ENCODE measurements at regions not wholly inside any gene's neighbourhood (a gene's known extent, or its start where the extent isn't known, plus 50 kb on each side); places are given as distances from the start of the nearest gene placed in this dataset.
"Not testable (repeated sequence)": the region's sequence is repeated elsewhere in the genome, so short reads cannot be mapped to it uniquely, and the experiment has no call there.

DNA sequence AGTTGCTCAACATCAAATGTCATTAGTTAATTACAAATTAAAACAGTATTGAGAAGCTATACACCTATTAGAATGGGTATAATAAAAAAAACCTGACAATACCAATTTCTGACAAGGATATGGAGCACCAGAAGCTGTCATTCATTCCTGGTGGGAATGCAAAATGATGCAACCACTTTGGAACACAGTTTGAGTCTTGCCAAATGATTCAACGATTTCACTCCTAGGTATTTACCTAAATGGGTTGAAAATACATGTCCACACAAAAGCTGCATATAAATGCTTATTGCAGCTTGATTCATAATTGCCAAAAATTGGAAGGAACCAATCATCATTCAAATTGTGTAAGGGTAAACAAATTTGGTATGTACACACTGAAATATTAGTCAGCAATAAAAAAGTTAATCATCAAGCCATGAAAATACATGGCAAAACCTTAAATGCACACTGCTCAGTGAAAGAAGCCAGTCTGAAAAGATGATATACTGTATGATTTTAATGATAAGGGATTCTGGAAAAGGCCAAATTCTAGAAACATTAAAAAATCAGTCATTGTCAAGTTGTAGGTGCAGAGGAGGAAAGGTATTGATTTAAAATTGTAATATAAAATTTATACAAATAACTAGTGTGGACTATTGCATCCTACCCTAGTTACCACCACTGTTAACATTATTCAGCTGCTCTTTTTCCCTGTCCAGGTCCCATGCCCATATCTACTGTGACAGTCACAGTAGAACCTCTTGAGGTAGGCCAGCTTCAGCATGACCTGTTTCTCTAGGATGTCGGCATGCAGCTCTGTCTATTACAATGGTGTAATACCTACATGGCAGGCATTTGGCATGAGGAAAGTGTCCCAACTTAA is 356.4 kb upstream of the SPATA31A3 start:
- DNase-seq (ENCODE audit: low spot score); H3K27ac ChIP-seq; CTCF ChIA-PET; POLR2A ChIA-PET (ENCODE audit: low non-redundant PET): not testable (repeated sequence)

- POLR2A ChIA-PET (ENCODE audit: low non-redundant PET); CTCF ChIA-PET; H3K27ac ChIP-seq; DNase-seq (ENCODE audit: low spot score): not testable (repeated sequence)
Measured at GRCh38 chr9:67348094-67348493, 355.7 kb upstream of the SPATA31A3 start.

DNA sequence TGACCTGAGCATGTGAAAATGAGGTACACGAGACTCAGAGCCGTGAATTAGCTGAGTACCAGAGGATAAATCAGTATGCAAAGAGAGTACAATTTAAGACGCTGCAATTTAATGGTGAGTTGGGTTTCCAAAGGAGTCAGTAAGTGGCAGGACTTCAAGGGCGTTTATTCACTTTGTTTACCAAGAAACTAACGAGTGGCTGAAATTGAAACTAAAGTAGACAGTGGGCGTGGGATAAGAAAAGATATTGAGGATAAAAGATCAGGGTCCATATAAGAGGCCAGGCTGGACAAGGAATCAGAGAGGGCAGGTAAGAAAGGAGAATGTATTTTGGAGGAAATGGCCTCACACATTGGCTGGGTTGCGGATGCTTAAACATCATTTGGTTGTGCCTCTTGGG is 346.9 kb upstream of the SPATA31A3 start:
- POLR2A ChIA-PET (ENCODE audit: low non-redundant PET); CTCF ChIA-PET; DNase-seq (ENCODE audit: low spot score); H3K27ac ChIP-seq: not testable (repeated sequence)

DNA sequence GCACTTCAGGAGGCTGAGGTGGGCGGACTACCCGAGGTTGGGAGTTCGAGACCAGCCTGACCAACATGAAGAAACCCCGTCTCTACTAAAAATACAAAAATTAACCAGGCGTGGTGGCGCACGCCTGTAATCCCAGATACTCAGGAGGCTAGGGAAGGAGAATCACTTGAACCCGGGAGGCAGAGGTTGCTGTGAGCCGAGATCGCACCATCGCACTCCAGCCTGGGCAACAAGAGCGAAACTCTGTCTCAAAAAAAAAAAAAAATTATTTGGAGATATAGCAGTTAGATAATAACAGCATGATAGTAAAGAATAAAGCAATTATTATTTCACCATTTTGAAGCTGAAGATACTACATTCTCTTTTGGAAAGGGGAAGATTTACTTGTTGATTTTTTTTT is 345.9 kb upstream of the SPATA31A3 start:
- DNase-seq (ENCODE audit: low spot score); H3K27ac ChIP-seq; CTCF ChIA-PET; POLR2A ChIA-PET (ENCODE audit: low non-redundant PET): not testable (repeated sequence)

- POLR2A ChIA-PET (ENCODE audit: low non-redundant PET); H3K27ac ChIP-seq; DNase-seq (ENCODE audit: low spot score); CTCF ChIA-PET: not testable (repeated sequence)
Measured at GRCh38 chr9:67334727-67335572, 342.6 kb upstream of the SPATA31A3 start.

- CTCF ChIA-PET; H3K27ac ChIP-seq; POLR2A ChIA-PET (ENCODE audit: low non-redundant PET); DNase-seq (ENCODE audit: low spot score): not testable (repeated sequence)
Measured at GRCh38 chr9:67331634-67332033, 339.3 kb upstream of the SPATA31A3 start.

GRCh38 chr9:67313409-67313808 is 321.1 kb upstream of the SPATA31A3 start:
- DNase-seq (ENCODE audit: low spot score); CTCF ChIA-PET; POLR2A ChIA-PET (ENCODE audit: low non-redundant PET); H3K27ac ChIP-seq: not testable (repeated sequence)

DNA sequence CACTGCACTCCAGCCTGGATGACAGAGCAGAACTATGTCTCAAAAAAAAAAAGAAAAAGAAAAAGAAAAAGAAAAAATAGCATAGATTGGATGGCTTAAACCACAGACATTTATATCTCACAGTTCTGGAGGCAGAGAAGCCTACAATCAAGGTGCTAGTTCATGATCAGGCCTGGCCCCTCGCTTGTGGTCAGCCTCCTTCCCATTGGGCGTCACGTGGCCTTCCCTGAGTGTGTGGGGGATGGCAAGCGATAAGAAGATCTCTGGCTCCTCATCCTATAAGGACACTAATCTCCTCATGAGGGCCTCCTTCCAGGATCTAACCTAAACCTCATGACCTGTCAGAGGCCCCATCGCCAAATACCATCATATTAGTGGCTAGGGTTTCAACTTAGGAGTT is 320.2 kb upstream of the SPATA31A3 start:
- H3K27ac ChIP-seq; POLR2A ChIA-PET (ENCODE audit: low non-redundant PET); CTCF ChIA-PET; DNase-seq (ENCODE audit: low spot score): not testable (repeated sequence)

GRCh38 chr9:67307109-67307508 is 314.8 kb upstream of the SPATA31A3 start:
- CTCF ChIA-PET; DNase-seq (ENCODE audit: low spot score); POLR2A ChIA-PET (ENCODE audit: low non-redundant PET); H3K27ac ChIP-seq: not testable (repeated sequence)

- POLR2A ChIA-PET (ENCODE audit: low non-redundant PET); DNase-seq (ENCODE audit: low spot score); CTCF ChIA-PET; H3K27ac ChIP-seq: not testable (repeated sequence)
Measured at GRCh38 chr9:67288797-67289196, 296.4 kb upstream of the SPATA31A3 start.

DNA sequence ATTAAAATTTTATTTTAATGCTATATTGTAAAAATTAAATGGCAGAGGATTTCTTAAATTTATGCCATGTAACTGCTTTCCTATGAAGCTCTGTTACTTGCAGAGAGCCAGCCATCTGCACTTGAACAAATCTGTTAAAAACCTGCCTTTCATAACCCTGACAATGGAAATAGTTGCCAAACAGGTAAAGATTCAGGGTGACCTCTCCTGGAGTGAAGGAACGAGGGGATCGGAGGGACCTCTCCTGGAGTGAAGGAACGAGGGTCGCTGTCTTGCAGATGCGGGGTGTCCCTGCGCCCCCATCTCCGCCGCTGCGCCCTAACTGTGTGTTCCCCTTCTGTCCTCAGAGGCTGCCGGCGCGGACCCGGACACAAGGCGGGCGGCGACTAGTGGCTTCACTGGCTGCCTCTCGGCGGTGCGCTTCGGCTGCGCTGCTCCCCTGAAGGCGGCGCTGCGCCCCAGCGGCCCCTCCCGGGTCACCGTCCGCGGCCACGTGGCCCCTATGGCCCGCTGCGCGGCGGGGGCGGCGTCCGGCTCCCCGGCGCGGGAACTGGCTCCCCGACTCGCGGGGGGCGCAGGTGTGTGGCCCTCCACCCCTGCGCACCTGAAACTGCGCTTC is 295.9 kb upstream of the SPATA31A3 start:
- POLR2A ChIA-PET (ENCODE audit: low non-redundant PET); CTCF ChIA-PET; DNase-seq (ENCODE audit: low spot score); H3K27ac ChIP-seq: not testable (repeated sequence)

DNA sequence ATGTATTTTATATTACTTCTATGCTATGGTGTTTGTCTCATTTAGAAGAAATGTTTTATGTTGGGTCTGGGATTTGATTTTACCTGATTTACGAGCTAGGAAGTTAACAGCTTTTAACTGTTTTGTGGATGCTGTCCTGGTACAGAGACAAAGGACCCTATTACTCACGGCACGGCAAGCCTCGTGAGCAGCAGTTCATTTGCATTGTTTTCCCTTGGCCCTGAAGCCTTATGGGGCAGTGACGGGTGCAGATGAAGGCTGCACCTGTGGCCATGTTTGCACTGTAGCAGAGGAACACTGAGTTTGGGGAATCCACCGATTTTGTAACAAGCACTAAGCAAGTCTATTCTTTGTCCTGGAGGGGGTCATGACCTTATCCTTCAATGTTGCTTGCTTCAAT is 291.9 kb upstream of the SPATA31A3 start:
- CTCF ChIA-PET; H3K27ac ChIP-seq; DNase-seq (ENCODE audit: low spot score); POLR2A ChIA-PET (ENCODE audit: low non-redundant PET): not testable (repeated sequence)

DNA sequence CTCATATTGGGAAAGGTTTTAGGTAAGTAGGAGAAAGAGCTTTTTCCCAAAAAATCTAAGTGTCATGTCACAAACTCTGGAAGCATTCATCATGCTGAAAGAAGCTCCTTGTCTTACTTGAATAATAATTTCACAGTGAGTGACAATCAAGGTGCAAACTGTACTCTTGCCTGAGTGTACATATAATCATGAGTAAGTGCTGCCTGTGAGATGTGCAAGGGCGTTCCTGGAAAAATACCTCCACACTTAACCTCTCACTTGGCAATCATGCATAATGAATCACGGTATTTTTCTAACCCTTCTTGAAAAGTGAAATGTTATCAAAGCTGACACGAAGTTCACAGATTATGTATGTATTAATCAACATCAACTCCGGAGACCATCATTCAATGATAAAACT is 289.2 kb upstream of the SPATA31A3 start:
- DNase-seq (ENCODE audit: low spot score); H3K27ac ChIP-seq; CTCF ChIA-PET; POLR2A ChIA-PET (ENCODE audit: low non-redundant PET): not testable (repeated sequence)

DNA sequence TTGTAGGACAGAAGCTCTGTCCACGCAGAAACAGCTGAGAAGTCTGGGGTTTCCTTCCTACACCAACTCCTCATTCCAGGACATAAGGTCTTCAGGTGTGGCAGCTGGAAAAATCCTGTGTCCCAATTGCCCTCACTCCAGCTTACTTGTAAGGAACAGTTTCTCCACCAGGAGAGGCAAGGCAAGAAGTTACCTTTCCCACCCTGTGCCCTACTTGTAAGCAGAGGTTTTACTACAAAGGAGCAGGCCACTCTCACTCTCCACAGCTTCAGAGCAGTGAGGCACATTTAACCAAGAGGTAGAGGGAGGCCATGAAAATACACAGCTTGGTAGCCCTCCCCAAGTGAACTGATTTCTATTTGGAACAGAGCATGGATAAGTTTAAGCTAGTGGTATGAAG is 277.3 kb upstream of the SPATA31A3 start:
- DNase-seq (ENCODE audit: low spot score); CTCF ChIA-PET; H3K27ac ChIP-seq; POLR2A ChIA-PET (ENCODE audit: low non-redundant PET): not testable (repeated sequence)

DNA sequence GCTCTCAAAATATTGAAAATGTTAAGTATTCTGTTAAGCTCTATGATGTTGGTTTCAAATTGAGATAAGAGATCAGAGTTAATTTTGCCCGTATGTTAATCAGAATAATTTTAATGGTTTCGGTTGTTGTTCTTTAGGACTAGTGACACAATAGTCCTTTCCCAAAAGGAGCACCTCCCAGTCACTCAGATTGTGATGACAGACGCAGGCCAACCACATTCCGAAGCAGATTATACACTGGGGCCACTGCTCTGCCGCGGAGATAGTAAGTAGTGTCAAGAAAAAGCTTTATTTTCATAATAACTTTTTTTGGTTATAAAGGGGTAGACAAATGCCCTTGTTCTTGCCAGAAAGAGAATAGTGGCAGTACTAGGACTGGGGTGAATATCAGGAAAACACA is 265.5 kb upstream of the SPATA31A3 start:
- H3K27ac ChIP-seq; DNase-seq (ENCODE audit: low spot score); CTCF ChIA-PET; POLR2A ChIA-PET (ENCODE audit: low non-redundant PET): not testable (repeated sequence)

GRCh38 chr9:67248967-67249366 is 256.6 kb upstream of the SPATA31A3 start:
- CTCF ChIA-PET; POLR2A ChIA-PET (ENCODE audit: low non-redundant PET); H3K27ac ChIP-seq: not testable (repeated sequence)

GRCh38 chr9:67212073-67212472 is 219.7 kb upstream of the SPATA31A3 start:
- H3K27ac ChIP-seq; DNase-seq (ENCODE audit: low spot score); POLR2A ChIA-PET (ENCODE audit: low non-redundant PET); CTCF ChIA-PET: not testable (repeated sequence)

More at GRCh38 chr9:67248967-67249366, 256.6 kb upstream of the SPATA31A3 start:
- DNase-seq (ENCODE audit: low spot score), result not testable (repeated sequence)

DNA sequence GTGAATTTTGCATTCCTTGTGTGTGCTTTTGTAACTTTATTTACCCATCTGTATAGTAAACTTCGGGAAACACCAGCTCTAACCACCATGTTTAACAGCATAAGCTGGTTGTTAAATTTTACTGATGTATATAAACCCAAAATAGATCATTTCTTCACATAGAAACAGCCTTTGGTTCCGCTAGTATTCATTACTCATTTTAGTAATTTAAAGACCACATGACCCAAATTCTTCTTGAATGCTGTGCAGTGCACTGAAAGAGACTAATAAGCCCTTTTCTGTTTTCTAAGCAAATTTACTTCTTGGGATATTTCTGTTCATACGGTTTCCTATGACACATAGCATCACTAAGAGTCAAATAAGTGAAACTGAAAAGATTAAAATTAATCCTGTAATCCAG is 218.5 kb upstream of the SPATA31A3 start:
- POLR2A ChIA-PET (ENCODE audit: low non-redundant PET); DNase-seq (ENCODE audit: low spot score): not testable (repeated sequence)

More for the DNA sequence above, 218.5 kb upstream of the SPATA31A3 start:
- H3K27ac ChIP-seq, CTCF ChIA-PET: not testable (repeated sequence)

Data from RWPE1 (cell line).